ENCODE measurements at regions not wholly inside any gene's neighbourhood (a gene's known extent, or its start where the extent isn't known, plus 50 kb on each side); places are given as distances from the start of the nearest gene placed in this dataset.

GRCh38 chr14:44863271-44863670 lies 98.5 kb downstream of the KLHL28 start:
- TF ChIP-seq GABPA (IDR thresholded peaks at IDR 0.05; ENCODE audit: low read depth), result no peak
- no peak for TF ChIP-seq CTCF (IDR thresholded peaks at IDR 0.05; ENCODE audit: insufficient read depth, low read length)
- TF ChIP-seq POLR2AphosphoS5 (IDR thresholded peaks at IDR 0.05; ENCODE audit: low read depth), result no peak
- no peak for TF ChIP-seq SPI1 (IDR thresholded peaks at IDR 0.05; ENCODE audit: borderline replicate concordance, low read depth)
- no peak for TF ChIP-seq REST (IDR thresholded peaks at IDR 0.05; ENCODE audit: insufficient replicate concordance, low read depth)

Measured in HL-60 (cell line).